ENCODE measurements at regions not wholly inside any gene's neighbourhood (a gene's known extent, or its start where the extent isn't known, plus 50 kb on each side); places are given as distances from the start of the nearest gene placed in this dataset.
"Not testable (repeated sequence)": the region's sequence is repeated elsewhere in the genome, so short reads cannot be mapped to it uniquely, and the experiment has no call there.

DNA sequence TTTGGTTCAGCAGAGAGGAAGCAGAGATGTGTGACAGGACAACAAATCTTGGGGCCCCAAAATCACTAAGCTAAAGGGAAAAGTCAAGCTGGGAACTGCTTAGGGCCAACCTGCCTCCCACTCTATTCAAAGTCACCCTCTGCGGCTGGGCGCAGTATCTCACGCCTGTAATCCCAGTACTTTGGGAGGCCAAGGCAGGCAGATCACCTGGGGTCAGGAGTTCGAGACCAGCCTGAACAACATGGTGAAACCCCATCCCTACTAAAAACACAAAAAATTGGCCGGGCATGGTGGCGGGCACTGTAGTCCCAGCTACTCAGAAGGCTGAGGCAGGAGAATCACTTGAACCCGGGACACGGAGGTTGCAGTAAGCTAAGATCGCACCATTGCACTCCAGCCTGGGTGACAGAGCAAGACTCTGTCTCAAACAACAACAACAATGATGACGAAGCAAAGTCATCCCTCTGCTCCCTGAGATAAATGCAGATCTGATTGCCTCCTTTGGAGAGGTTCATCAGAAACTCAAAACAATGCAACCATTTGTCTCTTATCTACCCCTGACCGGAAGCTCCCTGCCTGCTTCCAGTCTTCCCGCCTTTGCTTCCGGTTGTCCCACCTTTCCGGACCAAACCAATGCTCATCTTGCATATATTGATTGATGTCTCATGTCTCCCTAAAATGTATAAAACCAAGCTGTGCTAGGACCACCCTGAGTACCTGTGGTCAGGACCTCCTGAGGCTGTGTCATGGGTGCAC, 136.4 kb upstream of the AFDN start:
- DNase-seq (ENCODE audit: low read depth, low spot score): not testable (repeated sequence)

DNA sequence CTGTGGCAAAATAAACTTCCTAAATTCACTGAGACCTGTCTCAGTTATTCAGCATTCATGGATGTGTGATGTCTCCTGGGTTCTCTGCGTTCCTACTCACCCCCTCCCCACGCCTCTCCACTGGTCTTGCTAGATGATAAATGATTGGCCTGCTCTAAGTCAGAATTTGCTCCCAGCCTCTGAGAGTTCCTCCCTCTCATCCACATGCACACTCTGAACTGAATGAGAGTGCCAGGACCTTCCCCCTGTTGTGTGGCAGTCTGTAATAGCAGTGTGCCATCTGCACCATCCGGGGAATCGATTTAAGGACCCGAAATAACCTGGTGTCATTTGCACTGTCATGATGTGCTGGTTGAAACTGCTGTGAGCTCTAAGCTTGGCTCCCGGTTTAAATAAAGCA, 135.8 kb upstream of the AFDN start:
- DNase-seq (ENCODE audit: low read depth, low spot score): no peak

DNA sequence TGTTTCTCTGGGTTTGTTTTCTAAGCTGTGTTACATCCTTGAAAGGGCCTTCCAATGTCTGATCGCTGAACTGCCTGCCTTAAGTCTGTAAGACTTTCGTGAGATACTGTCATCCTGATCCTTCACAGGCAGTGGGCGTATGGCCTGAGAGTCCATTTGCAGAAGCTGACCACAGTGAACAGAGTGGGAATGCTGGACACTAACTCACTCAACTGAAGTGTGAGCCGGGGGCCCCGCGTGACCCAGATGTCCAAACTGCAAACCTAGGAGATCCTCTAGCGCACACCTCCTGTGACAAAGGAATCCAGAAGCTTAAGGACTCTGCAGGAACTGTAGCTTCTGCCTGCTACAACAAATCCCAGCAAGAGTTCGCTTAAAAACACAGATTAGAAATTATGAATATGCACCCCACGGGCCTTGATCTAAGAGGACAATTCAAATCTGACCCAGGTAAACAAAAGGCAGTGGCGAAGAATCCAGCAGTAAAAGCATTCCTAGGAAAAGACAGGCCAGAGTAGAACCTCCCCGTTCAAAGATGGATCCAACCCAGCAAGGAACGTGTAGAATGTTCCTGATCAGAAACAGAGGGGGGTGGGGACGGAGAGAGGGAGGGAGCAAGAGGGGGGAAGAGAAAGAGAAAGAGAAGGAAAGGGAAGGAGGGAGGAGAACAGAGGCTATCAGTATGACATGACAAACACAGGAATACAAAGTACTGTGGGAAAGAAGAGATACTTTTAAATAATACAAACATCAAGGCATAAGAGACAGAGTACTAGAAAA, 135.0 kb upstream of the AFDN start:
- DNase-seq (ENCODE audit: low read depth, low spot score): no peak

DNA sequence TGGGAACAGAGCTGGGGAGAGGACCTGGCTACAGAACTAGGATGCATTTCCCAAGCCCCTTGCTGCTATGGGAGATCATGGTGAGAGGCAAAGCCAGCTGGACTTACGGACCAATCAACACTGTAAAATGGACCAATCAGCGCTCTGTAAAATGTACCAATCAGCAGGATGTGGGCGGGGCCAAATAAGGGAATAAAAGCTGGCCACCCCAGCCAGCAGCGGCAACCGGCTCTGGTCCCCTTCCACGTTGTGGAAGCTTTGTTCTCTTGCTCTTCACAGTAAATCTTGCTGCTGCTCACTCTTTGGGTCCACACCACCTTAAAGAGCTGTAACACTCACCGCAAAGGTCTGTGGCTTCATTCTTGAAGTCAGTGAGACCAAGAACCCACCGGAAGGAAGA, 133.2 kb upstream of the AFDN start:
- not testable (repeated sequence) for DNase-seq (ENCODE audit: low read depth, low spot score)

DNA sequence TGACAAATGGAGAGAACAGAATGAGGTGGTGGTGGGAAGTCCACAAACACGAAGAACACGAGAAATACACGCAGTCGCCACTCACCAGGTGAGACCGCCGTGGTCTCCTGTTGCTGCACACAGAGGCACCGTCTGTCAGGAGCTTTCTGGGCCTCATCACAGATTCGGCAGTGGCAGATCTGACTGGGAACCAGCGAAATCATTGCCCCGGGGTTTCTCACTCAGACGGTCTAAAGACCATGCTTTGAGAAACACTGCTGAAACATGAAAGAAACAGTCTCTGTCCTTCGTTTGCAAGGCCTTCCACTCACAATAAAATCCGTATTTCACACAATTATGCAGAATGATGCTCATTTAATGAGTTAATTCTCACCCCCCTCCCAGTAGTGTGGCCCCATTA, 130.9 kb upstream of the AFDN start:
- no peak for DNase-seq (ENCODE audit: low read depth, low spot score)

DNA sequence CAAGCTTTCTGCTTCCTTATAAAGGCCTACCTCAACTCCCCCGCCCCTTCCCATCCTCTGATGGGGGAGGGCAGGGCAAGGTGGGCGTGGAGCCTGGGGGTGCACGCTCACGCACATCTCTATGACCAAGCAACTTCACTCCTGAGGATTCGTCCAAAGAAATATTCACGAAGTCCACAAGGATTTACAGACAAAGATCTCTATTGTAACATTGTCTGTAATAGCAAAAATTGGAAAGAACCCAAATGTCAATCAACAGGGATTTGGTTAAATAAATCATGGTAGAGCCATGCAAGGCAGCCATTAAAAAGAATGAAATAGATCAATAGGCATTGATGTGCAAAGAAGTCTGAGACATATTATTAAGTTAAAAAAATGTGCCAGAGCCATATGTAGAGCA, 130.4 kb upstream of the AFDN start:
- no peak for DNase-seq (ENCODE audit: low read depth, low spot score)

DNA sequence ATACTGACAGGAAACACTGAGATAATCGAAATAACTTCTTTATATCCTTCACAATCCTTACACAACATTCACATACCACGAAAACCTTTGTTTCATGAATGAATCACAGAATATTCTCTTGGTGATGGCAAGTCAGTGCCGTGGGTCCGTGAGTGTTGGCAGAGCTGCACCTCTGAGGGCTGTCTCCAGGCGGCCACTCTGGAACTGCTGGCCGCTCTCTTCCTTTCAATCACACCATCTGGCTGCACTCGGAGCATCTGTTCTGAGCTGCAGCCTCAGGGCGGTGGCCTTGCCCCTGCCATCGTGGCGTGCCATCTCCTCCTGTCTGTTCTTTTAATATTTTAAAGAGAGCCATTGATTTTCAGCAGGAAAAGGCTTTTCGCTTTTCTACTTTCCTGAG, 129.4 kb upstream of the AFDN start:
- no peak for DNase-seq (ENCODE audit: low read depth, low spot score)

DNA sequence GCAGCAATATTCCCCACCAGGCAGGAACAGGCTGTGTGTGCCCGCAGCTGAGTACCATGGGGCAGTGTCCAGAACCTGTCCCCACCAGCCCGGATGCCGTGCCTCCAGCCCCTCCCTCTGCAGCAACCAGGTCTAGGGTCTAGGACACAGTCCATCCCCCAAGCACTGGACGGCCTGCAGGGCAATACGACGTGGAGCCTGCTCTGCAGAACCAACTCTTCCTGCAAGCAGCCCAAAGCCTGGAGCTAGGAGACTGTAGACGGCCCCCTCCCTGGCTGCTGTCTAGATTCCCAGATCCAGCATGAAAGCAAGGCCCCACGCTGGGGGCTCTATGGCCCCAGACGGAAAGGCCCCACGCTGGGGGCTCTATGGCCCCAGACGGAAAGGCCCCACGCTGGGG, 128.2 kb upstream of the AFDN start:
- no peak for DNase-seq (ENCODE audit: low read depth, low spot score)

DNA sequence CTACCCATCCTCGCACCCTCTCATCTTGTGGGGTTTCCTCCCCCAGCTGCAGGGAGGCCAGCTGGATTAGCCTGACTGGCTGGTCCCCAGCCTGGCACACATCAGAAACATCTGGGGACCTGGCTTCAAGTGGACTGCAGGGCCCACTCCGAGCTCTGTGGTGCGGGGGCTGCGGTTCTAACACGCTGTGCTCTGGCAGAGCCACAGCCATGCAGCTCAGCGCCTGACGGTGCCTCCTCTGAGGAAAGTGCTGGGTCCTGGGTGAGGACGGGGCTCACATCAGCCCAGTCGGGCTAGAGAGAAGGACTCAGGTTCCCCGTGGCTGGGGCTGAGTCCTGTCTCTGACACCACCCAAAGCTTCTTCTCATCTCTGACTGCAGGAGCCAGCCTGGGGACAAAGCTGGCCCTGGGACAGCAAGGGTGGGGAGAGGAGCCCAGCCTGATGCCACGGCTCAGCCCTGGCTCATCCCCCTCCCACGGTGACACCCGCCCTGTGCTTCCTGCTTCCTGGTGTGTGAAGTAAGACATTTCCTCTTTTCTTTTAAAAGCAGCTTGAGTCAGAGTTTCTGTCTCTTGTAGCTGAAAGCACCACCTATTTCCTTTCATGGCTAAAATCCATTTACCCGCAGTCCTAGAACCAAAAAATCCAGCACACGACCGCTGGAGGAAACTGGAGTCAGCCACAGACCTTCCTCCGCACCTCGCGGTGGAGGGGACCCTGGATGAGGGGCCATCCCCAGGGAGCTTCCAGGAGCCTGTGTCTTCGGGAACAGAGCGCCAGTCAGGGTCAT, 127.4 kb upstream of the AFDN start:
- DNase-seq (ENCODE audit: low read depth, low spot score): no peak

DNA sequence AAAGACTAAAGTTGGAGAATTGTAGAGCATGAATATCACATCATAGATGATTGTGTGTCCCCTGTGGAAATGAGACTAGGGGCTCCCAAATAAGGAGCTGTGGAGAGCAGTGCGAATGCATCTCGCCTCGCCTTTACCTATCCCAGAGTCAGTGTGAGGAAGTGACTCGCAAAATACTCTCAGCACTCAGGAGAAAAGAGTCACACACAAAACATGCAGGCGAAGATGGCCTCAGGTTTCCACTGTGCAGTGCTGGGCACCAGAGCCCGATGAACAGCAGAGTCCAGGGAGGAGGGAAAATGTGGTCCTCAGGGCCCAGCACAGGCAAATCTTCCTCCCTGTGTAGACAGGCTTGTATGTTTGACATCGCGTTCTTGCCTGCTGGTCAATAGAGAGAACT, 126.5 kb upstream of the AFDN start:
- no peak for DNase-seq (ENCODE audit: low read depth, low spot score)

DNA sequence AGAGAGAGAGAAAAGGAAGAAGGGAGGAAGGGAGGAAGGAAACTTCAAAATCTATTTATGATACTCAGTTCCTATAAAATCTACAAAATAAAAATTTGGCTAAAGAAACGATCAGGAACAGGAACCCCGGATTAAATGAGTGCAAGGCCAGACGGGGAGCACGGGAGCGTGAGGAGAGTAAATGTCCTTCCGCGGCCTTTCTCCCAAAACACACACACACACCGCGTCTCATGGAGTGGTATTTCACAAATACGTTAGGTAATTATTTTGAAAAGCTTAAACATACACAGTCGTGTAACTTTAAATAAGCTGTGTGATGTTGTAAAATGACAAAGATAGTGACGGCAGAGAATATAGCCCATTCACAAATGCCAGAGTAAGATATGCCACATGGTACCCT, 125.7 kb upstream of the AFDN start:
- no peak for DNase-seq (ENCODE audit: low read depth, low spot score)

DNA sequence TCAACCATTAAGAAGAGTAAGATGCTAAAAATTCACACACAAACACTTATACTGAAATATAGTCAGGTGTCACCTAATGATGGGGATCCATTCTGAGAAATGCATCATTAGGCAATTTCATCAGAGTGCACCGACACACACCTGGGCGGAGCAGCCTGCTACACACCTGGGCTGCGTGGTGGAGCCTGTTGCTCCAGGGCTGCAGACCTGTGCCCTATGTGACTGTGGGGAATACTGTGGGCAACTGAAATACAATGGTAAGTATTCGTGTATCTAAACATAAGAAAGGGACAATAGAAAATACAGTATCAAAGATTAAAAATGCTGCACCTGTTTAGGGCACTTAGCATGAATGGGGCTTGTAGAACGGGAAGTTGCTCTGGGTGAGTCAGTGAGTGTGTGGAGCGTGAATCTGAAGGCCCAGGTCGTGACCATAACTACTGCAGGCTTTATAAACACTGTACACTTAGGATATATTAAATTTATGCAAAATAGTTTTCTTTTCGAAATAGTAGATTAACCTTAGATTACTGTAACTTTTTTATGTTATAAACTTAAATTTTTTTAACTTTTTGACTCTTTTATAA, 124.4 kb upstream of the AFDN start:
- no peak for DNase-seq (ENCODE audit: low read depth, low spot score)

DNA sequence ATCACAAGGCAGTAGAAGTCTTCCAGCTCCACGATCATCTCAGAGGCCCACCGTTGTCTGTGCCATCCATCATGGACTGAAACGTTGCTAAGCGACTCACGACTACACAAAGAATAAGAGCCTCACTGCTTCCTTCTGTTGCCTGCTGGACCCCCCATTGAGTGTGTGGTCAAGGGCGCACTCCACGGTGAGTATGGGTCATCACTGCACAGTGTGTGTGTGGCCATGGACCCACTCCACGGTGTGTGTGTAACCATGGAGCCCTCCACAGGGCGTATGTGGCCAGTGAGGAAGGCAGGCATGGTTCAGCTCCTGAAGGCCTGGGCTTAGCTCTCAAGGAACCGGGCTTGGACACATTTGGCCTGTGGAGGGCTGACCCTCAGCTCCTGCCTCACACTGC, 123.4 kb upstream of the AFDN start:
- DNase-seq (ENCODE audit: low read depth, low spot score): no peak

DNA sequence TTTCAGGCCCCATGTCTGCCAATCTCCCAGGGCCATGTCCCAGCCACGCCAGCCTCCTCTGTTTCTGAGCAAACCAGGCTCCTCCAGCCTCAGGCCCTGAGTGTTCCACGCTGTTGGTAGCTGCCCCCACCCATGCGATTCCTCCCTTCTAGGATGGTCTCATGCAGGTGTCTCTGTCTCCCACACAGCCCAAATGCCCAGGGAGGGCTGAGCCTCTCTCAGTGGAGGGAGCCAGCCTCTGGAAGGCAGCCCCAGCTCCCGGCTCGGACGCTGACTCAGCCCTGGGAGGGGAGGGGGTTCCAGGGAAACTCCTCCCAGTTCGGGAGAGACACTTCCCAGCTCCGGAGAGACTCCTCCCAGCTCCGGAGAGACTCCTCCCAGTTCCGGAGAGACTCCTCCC, 122.9 kb upstream of the AFDN start:
- no peak for DNase-seq (ENCODE audit: low read depth, low spot score)

DNA sequence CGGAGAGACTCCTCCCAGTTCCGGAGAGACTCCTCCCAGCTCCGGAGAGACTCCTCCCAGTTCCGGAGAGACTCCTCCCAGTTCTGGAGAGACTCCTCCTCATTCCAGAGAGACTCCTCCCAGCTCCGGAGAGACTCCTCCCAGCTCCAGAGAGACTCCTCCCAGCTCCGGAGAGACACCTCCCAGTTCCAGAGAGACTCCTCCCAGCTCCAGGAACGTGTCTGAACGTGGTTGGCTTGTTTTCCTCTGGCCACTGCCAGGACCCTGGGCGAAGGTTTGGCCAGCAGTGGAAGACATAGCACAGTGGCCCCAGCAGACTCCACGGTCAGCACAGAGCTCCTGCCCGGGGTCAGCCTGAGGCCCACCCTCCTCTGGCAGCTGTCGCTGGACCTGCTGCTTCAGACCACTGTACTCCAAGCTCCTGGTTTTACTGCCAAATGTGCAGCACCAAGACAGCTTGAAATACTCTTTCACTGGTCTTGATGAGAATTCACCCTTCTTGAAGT, 122.3 kb upstream of the AFDN start:
- DNase-seq (ENCODE audit: low read depth, low spot score): no peak

DNA sequence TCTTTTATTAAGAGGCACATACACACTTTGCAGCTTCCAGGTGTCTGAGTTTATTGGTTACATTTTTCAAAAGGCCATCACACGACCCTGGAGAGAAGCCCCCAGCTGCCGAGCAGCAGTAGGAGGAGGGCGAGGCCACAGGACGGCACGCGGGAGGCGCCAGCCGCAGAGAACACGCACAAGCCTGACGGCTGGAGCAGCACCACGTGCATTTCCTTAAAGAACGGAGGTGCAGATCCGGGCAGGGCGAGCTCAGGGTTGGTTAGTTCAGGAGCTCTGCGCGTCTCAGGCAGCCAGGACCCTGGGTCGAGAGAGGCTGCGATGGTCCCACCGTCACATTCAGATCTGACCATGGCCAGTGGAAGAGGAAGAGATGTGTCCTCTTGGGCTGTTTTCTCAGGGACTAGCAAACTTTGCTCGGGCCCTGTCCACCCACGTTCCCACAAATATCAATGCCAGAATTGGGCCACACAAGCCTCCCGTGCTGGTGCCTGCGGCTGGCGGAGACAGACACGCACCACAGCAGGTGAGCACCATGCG, 121.4 kb upstream of the AFDN start:
- DNase-seq (ENCODE audit: low read depth, low spot score): no peak

DNA sequence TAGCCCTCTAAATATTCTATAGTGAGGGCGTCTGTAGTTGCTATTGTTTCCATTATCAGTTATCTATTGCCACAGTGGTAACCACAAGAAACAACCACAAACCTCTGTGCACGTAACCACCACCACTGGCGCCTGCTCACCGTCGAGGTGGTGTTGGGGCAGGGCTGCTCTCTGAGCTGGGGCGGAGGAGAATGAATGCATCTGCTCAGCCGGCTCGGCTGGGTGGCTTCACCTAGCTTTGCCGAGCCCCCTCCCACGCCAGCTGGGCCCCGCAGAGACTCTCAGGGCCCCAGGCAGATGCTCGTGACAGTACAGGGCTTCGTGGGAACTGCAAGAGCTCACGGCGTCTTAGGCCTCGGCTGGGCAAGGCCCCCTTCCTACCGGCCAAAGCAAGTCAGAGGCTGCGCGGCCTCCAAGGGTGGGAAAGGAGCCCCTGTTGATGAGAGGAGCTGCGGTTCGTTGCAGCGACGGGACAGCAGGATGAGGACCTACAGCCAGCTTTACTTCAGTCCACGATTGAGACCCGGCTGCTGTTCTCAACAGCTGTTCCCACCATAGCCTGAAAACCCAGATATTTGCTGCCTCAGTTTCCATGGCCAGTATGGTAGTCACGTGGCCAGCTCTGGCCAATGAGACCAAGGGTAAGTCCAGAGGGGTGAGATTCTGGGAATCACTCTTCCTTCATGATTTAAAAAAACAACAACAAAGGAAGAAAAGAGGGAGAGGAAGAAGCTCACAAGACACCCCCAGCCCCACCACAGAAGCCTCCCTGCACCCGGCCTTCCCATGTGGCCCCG, 120.2 kb upstream of the AFDN start:
- no peak for DNase-seq (ENCODE audit: low read depth, low spot score)

DNA sequence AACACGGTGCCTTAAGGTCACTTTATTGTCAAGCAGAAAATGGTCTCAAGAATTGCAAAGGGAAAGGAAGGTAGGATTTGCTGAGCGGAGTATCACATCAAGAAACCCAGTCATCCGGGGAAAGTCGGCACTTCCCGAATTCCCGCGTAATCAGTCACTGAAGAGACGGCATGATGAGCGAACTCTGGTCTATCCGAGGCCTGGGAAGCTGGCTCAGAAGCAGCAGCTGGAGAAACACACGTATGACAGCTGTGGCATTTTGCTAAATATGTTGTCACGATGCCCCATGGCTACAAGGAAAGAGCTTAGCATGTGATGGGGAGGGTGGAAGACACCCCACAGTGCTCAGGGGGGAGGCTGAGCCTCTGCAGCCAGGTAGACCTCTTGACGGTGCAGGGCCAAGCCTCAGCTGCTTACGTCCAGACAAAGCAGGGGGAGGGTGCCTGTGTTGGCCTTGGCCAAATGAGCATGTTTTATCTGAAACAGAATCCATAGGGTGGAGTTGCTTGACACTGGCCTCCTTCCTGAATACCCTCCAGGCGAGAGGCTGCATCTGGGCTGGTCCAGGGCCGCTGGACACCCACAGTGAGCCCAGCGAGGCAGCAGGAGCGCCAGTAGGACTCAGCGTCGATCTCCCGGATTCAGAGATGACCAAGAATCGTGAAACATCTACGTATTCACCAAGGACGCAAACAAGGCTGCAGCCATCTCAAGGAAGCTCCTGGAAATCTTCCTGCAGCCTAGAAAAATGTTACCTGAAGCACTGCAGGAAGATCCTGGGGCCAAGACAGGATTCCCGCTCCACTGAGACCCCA, 118.8 kb upstream of the AFDN start:
- DNase-seq (ENCODE audit: low read depth, low spot score): no peak

DNA sequence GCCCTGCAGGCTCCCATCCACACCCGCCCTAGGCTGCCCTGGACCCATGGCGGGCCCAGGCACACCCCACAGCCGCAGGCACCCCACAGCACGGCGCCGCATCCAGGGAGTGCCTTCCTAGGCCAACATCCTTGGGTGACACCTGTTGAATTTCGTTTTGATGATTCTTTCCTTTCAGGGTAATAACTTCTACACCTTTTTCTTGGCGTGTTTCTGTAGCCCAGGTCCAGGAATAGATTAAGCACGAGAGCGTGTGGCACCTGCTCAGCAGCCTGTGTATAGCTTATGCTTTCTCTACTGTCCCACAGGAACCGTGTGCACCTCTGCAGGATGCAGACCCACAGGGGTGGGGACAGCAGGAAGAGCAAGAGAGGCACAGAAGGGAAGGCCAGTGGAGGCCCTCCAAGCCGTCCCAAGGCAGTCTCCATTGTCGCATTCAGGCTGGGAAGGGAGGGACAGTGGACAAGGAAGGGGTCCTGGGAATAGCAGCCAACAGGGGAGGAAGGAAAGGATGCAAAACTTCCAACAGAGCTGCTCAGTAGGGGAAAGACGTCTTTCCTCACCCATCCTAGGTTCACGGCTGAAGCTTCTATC, 118.1 kb upstream of the AFDN start:
- DNase-seq (ENCODE audit: low read depth, low spot score): no peak

DNA sequence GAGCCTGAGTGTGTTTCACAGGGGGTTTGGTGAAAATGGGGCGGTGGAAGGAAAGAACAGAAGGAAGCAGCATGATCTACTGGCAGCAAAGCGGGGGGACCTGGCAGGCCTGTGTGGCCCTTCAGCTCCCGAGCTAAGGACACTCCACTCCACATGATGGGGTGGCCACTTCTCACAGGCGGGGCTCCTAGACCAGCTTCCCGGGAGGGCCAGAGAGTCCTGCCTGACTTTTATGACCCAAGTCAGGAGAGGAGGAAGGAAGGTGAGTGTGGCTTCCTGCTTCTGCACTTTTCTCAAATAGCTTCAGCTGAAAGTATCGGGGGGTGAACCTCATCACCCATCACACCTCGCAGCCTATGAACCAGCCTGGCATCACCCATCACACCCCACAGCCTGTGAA, 117.5 kb upstream of the AFDN start:
- DNase-seq (ENCODE audit: low read depth, low spot score): no peak
